Activated naive CD4-positive, alpha-beta T cell treated with anti-CD3 and anti-CD28 coated beads, Interleukin-2, amount 50 U/mL, for 72 hours (primary cell): ENCODE measurements at regions not wholly inside any gene's neighbourhood (a gene's known extent, or its start where the extent isn't known, plus 50 kb on each side); places are given as distances from the start of the nearest gene placed in this dataset.

ENCODE experiments used
- ATAC-seq, 2 donors: fragments of 150-1000 bp; cut with Tn5 transposase; 2 replicates each; pipeline ENCODE4 v1.10.0; 2021; ENCODE audit warnings: mild to moderate bottlenecking in 2 of 2, moderate library complexity in 2 of 2
- DNase-seq, 2 donors: peaks; one replicate each; pipeline ENCODE4 v3.0.0; 2021 to 2022; ENCODE audit warnings: low spot score in 2 of 2
- H3K27ac Mint-ChIP-seq, 2 donors: one replicate each; pipeline ENCODE4 v1.8.0; 2022; ENCODE audit warnings: mild to moderate bottlenecking in 2 of 2, mixed read lengths in 2 of 2
- H3K36me3 Mint-ChIP-seq, 2 donors: one replicate each; pipeline ENCODE4 v1.8.0; 2022; ENCODE audit warnings: mixed read lengths in 2 of 2
- H3K9me3 Mint-ChIP-seq, 2 donors: one replicate each; pipeline ENCODE4 v1.8.0; 2022; ENCODE audit warnings: mixed read lengths in 2 of 2

- ATAC-seq (no peak), DNase-seq (no peak)
- Mint-ChIP-seq H3K9me3 (peaks cover 0 to 5% of the 10 kb centered on the region in 2 donors), H3K36me3 (no peaks in the 10 kb centered on the region), H3K27ac (no peak overlapping the region)
These were observed 183.4 kb downstream of the ANKRD50 start for GRCh38 chr4:124529131-124529530.

- ATAC-seq (no peak), DNase-seq (no peak)
These were observed 182.0 kb downstream of the ANKRD50 start for GRCh38 chr4:124530464-124531077.

GRCh38 chr4:124534131-124534530 is 178.4 kb downstream of the ANKRD50 start:
- H3K36me3 Mint-ChIP-seq = no peaks in the 10 kb centered on the region
- DNase-seq (no peak), ATAC-seq (no peak)
- no peak overlapping the region for H3K27ac Mint-ChIP-seq
- no peaks in the 10 kb centered on the region for H3K9me3 Mint-ChIP-seq

More at GRCh38 chr4:124530464-124531077, 182.0 kb downstream of the ANKRD50 start:
- H3K9me3 Mint-ChIP-seq = peaks cover 0 to 5% of the 10 kb centered on the region in 2 donors
- H3K36me3 Mint-ChIP-seq = no peaks in the 10 kb centered on the region
- H3K27ac Mint-ChIP-seq = no peak overlapping the region

GRCh38 chr4:124535003-124535402 is 177.5 kb downstream of the ANKRD50 start:
- no peak for ATAC-seq
- Mint-ChIP-seq H3K9me3 (no peaks in the 10 kb centered on the region), H3K27ac (no peak overlapping the region), H3K36me3 (no peaks in the 10 kb centered on the region)
- no peak for DNase-seq

GRCh38 chr4:124536946-124537345 is 175.6 kb downstream of the ANKRD50 start:
- Mint-ChIP-seq H3K36me3 (no peaks in the 10 kb centered on the region), H3K9me3 (no peaks in the 10 kb centered on the region), H3K27ac (no peak overlapping the region)
- no peak for ATAC-seq
- DNase-seq = no peak

GRCh38 chr4:124537971-124538370 is 174.6 kb downstream of the ANKRD50 start:
- no peak for DNase-seq
- no peak for ATAC-seq
- Mint-ChIP-seq H3K36me3 (no peaks in the 10 kb centered on the region), H3K27ac (no peak overlapping the region), H3K9me3 (no peaks in the 10 kb centered on the region)

GRCh38 chr4:124540014-124540413 is 172.5 kb downstream of the ANKRD50 start:
- no peak overlapping the region for H3K27ac Mint-ChIP-seq
- no peak for ATAC-seq

GRCh38 chr4:124541652-124542420 is 170.7 kb downstream of the ANKRD50 start:
- Mint-ChIP-seq H3K9me3 (no peaks in the 10 kb centered on the region), H3K27ac (no peak overlapping the region), H3K36me3 (no peaks in the 10 kb centered on the region)
- ATAC-seq (no peak), DNase-seq (no peak)

More at GRCh38 chr4:124540014-124540413, 172.5 kb downstream of the ANKRD50 start:
- no peak for DNase-seq
- Mint-ChIP-seq H3K9me3 (no peaks in the 10 kb centered on the region), H3K36me3 (no peaks in the 10 kb centered on the region)

- H3K36me3 Mint-ChIP-seq = no peaks in the 10 kb centered on the region
- H3K9me3 Mint-ChIP-seq = peaks cover 0 to 5% of the 10 kb centered on the region in 2 donors
- ATAC-seq (no peak), DNase-seq (no peak)
- no peak overlapping the region for H3K27ac Mint-ChIP-seq
These were observed 156.6 kb downstream of the ANKRD50 start for GRCh38 chr4:124555959-124556358.

GRCh38 chr4:124564121-124564520 is 148.4 kb downstream of the ANKRD50 start:
- H3K9me3 Mint-ChIP-seq = peaks cover 0 to 10% of the 10 kb centered on the region in 2 donors
- no peaks in the 10 kb centered on the region for H3K36me3 Mint-ChIP-seq
- no peak overlapping the region for H3K27ac Mint-ChIP-seq
- ATAC-seq (no peak), DNase-seq (no peak)

GRCh38 chr4:124565371-124565770 is 147.2 kb downstream of the ANKRD50 start:
- H3K27ac Mint-ChIP-seq = no peak overlapping the region
- no peak for ATAC-seq
- H3K9me3 Mint-ChIP-seq = peaks cover 0 to 10% of the 10 kb centered on the region in 2 donors
- no peak for DNase-seq
- H3K36me3 Mint-ChIP-seq = no peaks in the 10 kb centered on the region

GRCh38 chr4:124566030-124566429 is 146.5 kb downstream of the ANKRD50 start:
- Mint-ChIP-seq H3K9me3 (peaks cover 0 to 10% of the 10 kb centered on the region in 2 donors), H3K27ac (no peak overlapping the region), H3K36me3 (no peaks in the 10 kb centered on the region)
- ATAC-seq (no peak), DNase-seq (no peak)

- ATAC-seq (no peak), DNase-seq (no peak)
- Mint-ChIP-seq H3K36me3 (no peaks in the 10 kb centered on the region), H3K9me3 (peaks cover 0 to 10% of the 10 kb centered on the region in 2 donors), H3K27ac (no peak overlapping the region)
These were observed 139.5 kb downstream of the ANKRD50 start for GRCh38 chr4:124573056-124573455.

- DNase-seq (no peak), ATAC-seq (no peak)
- H3K9me3 Mint-ChIP-seq = peaks cover 7 to 24% of the 10 kb centered on the region in 2 donors
- no peak overlapping the region for H3K27ac Mint-ChIP-seq
- H3K36me3 Mint-ChIP-seq = no peaks in the 10 kb centered on the region
These were observed 132.6 kb downstream of the ANKRD50 start for GRCh38 chr4:124579896-124580295.

- Mint-ChIP-seq H3K9me3 (peaks cover 26 to 32% of the 10 kb centered on the region in 2 donors), H3K36me3 (peaks cover 0 to 4% of the 10 kb centered on the region in 2 donors), H3K27ac (no peak overlapping the region)
- DNase-seq (no peak), ATAC-seq (no peak)
These were observed 128.7 kb downstream of the ANKRD50 start for GRCh38 chr4:124583797-124584196.

- ATAC-seq = no peak
- Mint-ChIP-seq H3K36me3 (peaks cover 0 to 4% of the 10 kb centered on the region in 2 donors), H3K9me3 (peaks cover 17 to 18% of the 10 kb centered on the region in 2 donors), H3K27ac (no peak overlapping the region)
- DNase-seq = no peak
These were observed 122.7 kb downstream of the ANKRD50 start for GRCh38 chr4:124589786-124590185.

GRCh38 chr4:124590480-124590879 is 122.1 kb downstream of the ANKRD50 start:
- DNase-seq = no peak
- Mint-ChIP-seq H3K9me3 (peaks cover 17 to 18% of the 10 kb centered on the region in 2 donors), H3K36me3 (peaks cover 0 to 4% of the 10 kb centered on the region in 2 donors), H3K27ac (no peak overlapping the region)
- no peak for ATAC-seq

- H3K36me3 Mint-ChIP-seq = no peaks in the 10 kb centered on the region
- DNase-seq (no peak), ATAC-seq (no peak)
- no peak overlapping the region for H3K27ac Mint-ChIP-seq
- peaks cover 11% of the 10 kb centered on the region in 2 donors for H3K9me3 Mint-ChIP-seq
These were observed 120.9 kb downstream of the ANKRD50 start for GRCh38 chr4:124591637-124592036.
